Suprapubic skin (tissue), 4 donors: ENCODE measurements at regions not wholly inside any gene's neighbourhood (a gene's known extent, or its start where the extent isn't known, plus 50 kb on each side); places are given as distances from the start of the nearest gene placed in this dataset.

Experiments used
- DNase-seq, 2 donors: peaks; one replicate each; pipeline ENCODE4 v3.0.0-alpha.2; 2019; ENCODE audit warnings: low spot score in 2 of 2
- H3K27ac ChIP-seq: fragments of 200-600 bp; sonication (generic); one replicate; pipeline ENCODE4 v1.5.1; 2019
- H3K27me3 ChIP-seq: fragments of 200-600 bp; sonication (generic); one replicate; pipeline ENCODE4 v1.5.1; 2019
- H3K36me3 ChIP-seq: fragments of 200-600 bp; sonication (generic); one replicate; pipeline ENCODE4 v1.5.1; 2019
- H3K4me1 ChIP-seq: fragments of 200-600 bp; sonication (generic); one replicate; pipeline ENCODE4 v1.5.1; 2019
- H3K4me3 ChIP-seq: fragments of 200-600 bp; sonication (generic); one replicate; pipeline ENCODE4 v1.5.1; 2019; ENCODE audit warnings: mild to moderate bottlenecking
- H3K9me3 ChIP-seq: fragments of 200-600 bp; sonication (generic); one replicate; pipeline ENCODE4 v1.5.1; 2019
- CTCF ChIP-seq, 2 donors: fragments of 200-600 bp in 1 of 2; fragments of 450-650 bp in 1 of 2; sonication (generic) in 1 of 2; IDR thresholded peaks; one replicate each; pipeline ENCODE4 v1.5.1; 2016 to 2019; ENCODE audit warnings: antibody characterized with exemption in 2 of 2, mild to moderate bottlenecking in 1 of 2, moderate library complexity in 1 of 2
- EP300 ChIP-seq: sonication (generic); formaldehyde crosslinking; IDR thresholded peaks from one replicate; pipeline ENCODE4 v1.6.1; 2017; ENCODE audit warnings: antibody characterized with exemption
- POLR2A ChIP-seq, 2 donors: fragments of 450-650 bp; IDR thresholded peaks; one replicate each; pipeline ENCODE4 v1.6.1; 2017; ENCODE audit warnings: antibody characterized with exemption in 2 of 2, mild to moderate bottlenecking in 2 of 2, moderate library complexity in 2 of 2
- POLR2AphosphoS5 ChIP-seq, 3 donors: sonication (generic); formaldehyde crosslinking; IDR thresholded peaks; one replicate each; pipeline ENCODE4 v1.6.1; 2017; ENCODE audit warnings: antibody characterized with exemption in 3 of 3
- WGBS: methylation state at CpG from one replicate; pipeline ENCODE4 v1.1.5; 2018; 5-methylcytosine and 5-hydroxymethylcytosine counted together

- Histone ChIP-seq H3K4me3 (no peak overlapping the region), H3K27me3 (no peaks in the 10 kb centered on the region), H3K27ac (no peak overlapping the region), H3K36me3 (no peaks in the 10 kb centered on the region), H3K9me3 (no peaks in the 10 kb centered on the region), H3K4me1 (peaks cover 11% of the 10 kb centered on the region)
- DNase-seq = peak in 1 of 2 donors; percentile 48
- TF ChIP-seq POLR2AphosphoS5 (IDR thresholded peaks at IDR 0.05) (no peak), CTCF (IDR thresholded peaks at IDR 0.05) (no peak), POLR2A (IDR thresholded peaks at IDR 0.05) (no peak), EP300 (no peak)
- 90% methylated on average over 15 of the region's 15 CpGs for WGBS
Measured at GRCh38 chr9:129359162-129359811, 181.2 kb upstream of the IER5L start.

GRCh38 chr9:129358621-129359154, 180.6 kb upstream of the IER5L start:
- TF ChIP-seq CTCF (IDR thresholded peaks at IDR 0.05) (no peak), EP300 (no peak), POLR2A (IDR thresholded peaks at IDR 0.05) (no peak), POLR2AphosphoS5 (IDR thresholded peaks at IDR 0.05) (no peak)
- no peaks in the 10 kb centered on the region for H3K9me3 ChIP-seq
- peaks cover 14% of the 10 kb centered on the region for H3K4me1 ChIP-seq
- DNase-seq = peak in 1 of 2 donors; percentile 42
- WGBS = 83% methylated on average over 12 of the region's 12 CpGs
- H3K4me3 ChIP-seq = no peak overlapping the region
- no peak overlapping the region for H3K27ac ChIP-seq
- no peaks in the 10 kb centered on the region for H3K27me3 ChIP-seq
- no peaks in the 10 kb centered on the region for H3K36me3 ChIP-seq

GRCh38 chr9:129357773-129358245, 179.7 kb upstream of the IER5L start:
- H3K27me3 ChIP-seq = no peaks in the 10 kb centered on the region
- H3K9me3 ChIP-seq = no peaks in the 10 kb centered on the region
- H3K27ac ChIP-seq = no peak overlapping the region
- H3K4me1 ChIP-seq = peaks cover 22% of the 10 kb centered on the region
- no peaks in the 10 kb centered on the region for H3K36me3 ChIP-seq
- no peak for DNase-seq
- WGBS = 80% methylated on average over 4 of the region's 6 CpGs
- no peak overlapping the region for H3K4me3 ChIP-seq
- TF ChIP-seq EP300 (no peak), CTCF (IDR thresholded peaks at IDR 0.05) (no peak), POLR2AphosphoS5 (IDR thresholded peaks at IDR 0.05) (no peak), POLR2A (IDR thresholded peaks at IDR 0.05) (no peak)

GRCh38 chr9:129356871-129357772, 179.1 kb upstream of the IER5L start:
- H3K36me3 ChIP-seq = no peaks in the 10 kb centered on the region
- 91% methylated on average over 8 of the region's 18 CpGs for WGBS
- H3K4me3 ChIP-seq = no peak overlapping the region
- H3K27me3 ChIP-seq = no peaks in the 10 kb centered on the region
- H3K4me1 ChIP-seq = peaks cover 24% of the 10 kb centered on the region
- TF ChIP-seq CTCF (IDR thresholded peaks at IDR 0.05) = no peak
- no peak for TF ChIP-seq POLR2A (IDR thresholded peaks at IDR 0.05)
- TF ChIP-seq POLR2AphosphoS5 (IDR thresholded peaks at IDR 0.05) = no peak
- TF ChIP-seq EP300 = no peak
- no peak for DNase-seq
- no peaks in the 10 kb centered on the region for H3K9me3 ChIP-seq
- H3K27ac ChIP-seq = no peak overlapping the region

- Histone ChIP-seq H3K4me3 (no peak overlapping the region), H3K27me3 (no peaks in the 10 kb centered on the region), H3K36me3 (no peaks in the 10 kb centered on the region), H3K9me3 (no peaks in the 10 kb centered on the region), H3K4me1 (peaks cover 30% of the 10 kb centered on the region), H3K27ac (no peak overlapping the region)
- WGBS = 83% methylated on average over 4 of the region's 5 CpGs
- no peak for DNase-seq
- TF ChIP-seq CTCF (IDR thresholded peaks at IDR 0.05) = no peak
- no peak for TF ChIP-seq POLR2AphosphoS5 (IDR thresholded peaks at IDR 0.05)
Measured at GRCh38 chr9:129355631-129356030, 177.6 kb upstream of the IER5L start.
